HG03342 (cell line): ENCODE measurements at regions not wholly inside any gene's neighbourhood (a gene's known extent, or its start where the extent isn't known, plus 50 kb on each side); places are given as distances from the start of the nearest gene placed in this dataset.
A peak's percentile ranks its signal among the peaks of the same experiment; 100 is the strongest.

Source experiments
- ATAC-seq: cut with Tn5 transposase; IDR thresholded peaks from one replicate; pipeline ENCODE4 v1.9.1; 2021; ENCODE audit warnings: mild to moderate bottlenecking, moderate library complexity; ENCODE audit not compliant: unreplicated experiment

DNA sequence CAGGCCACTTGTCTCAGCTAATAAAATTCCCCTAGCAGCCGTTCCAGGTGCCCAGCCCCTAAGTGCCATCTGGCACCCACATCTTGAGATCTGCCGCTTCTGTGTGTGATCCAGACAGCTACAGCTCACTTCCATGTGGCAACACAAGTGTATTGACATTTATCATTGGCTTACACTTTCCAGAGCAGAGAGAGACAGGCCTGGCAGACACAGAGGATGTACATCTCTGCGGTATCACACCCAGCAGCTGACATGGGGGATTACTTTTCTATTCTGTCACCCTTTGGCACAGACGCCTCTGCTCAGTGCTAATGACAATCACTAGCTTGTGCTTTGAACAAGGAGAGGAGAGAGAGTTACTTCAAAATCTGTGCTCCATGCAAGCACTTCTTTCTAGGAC is 195.9 kb downstream of the KDR start:
- ATAC-seq, result no peak

DNA sequence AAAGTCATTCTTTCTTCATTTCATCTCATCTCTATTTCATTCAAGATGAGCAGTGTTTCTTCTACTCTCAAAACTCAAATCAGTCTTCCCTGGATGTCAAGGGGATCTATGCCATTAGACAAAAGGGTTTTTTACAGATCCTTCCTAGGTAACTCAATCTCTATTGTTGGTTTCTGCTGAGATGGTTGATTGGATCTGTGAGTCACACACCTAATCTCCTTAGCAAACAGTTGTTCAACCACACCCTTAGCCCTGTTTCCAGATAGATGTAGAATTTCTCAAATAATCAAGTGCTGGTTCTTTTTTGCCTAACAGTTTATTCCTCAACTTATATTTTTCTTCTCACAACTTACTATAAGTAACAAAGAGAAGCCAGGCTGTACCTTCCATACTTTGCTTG is 200.5 kb downstream of the KDR start:
- no peak for ATAC-seq

DNA sequence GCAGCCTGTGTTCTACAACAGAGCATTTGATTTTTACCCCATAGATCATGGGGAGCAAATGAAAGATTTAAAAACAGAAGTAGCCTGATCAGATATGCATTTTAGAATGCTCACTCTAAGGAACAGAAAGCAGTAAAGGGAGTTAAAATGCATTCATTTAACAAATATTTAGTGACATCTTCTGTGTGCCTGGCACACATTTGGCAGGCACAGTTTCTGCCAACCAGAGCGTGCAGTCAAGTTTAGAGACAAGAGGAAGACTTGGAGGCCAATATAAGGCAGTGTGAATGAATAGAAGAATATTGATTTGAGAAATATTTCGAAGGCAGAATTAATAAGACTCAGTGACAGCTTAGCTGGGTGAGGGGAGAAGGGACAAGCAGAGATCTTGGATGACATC is 210.1 kb downstream of the KDR start:
- no peak for ATAC-seq

DNA sequence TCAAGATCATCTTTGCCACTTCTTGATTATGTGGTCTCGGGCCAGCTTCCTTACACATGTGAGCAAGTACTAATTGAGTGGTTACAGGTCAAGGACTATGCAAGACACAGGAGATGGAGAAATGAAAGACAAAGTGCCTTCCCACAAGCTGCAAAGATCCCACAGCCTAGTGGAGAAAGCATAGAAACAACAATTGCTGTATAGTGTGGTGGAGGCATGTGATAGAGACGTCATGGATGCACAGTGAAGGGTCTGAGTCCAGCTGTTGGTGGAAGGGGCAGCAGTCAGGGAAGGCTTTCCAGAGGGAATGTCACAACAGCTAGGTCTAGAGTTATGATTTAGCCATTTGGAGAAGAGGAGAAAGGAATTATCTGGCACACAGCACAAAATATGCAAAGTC is 210.6 kb downstream of the KDR start:
- no peak for ATAC-seq

DNA sequence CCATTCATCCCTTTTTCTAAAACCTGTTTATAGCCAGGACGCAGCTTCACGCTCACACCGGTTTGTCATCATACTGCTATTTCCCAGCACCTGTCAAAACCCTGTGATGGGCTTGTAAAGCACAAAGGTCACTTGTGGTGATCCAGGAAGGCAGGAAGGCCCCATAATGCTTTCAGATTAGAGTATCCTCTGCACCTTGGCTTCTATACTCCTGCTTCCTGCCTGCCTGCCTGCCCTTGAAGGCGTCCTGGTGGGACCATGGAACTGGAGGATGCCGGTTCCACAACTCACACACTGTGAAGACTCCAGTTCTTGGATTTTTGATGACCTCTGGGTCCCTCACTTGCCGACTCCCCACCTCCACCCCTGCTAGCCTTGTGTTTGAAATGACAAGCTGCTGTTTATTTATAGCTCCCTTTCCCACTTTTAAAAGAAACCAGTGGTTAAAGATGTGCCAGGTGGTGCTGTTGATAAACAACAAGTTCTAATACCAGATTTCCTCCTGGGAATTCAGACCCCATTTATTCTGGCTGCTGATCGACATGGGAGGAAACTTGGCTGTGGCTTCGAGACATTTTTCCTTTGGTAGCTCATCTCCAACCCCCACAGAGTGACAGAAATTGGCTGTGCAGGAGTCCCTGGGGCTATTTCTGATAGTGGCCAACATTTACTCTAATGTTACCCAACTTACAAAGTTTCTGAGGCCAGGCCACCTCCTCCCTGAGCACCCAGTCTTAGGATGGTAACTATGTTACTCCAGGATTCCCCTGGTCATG is 211.5 kb downstream of the KDR start:
- no peak for ATAC-seq

DNA sequence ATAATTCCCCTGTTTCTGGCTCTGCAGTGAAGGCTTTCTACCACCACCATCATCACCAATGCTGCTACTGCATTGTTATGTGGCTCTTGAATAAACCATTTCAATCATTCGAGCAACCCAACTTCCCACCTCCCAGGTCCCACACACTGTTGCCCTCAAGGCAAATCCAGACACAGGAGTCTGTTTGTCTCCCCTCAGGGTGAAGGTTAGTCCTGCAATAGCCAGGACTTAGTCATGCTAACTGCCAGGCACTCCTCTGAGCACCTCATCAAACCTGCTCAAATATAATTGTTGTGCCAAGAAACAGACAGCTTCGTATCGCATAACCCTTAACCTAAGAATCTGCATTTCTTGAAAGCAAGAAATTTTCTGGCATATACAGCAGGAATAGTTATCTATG is 213.2 kb downstream of the KDR start:
- no peak for ATAC-seq

DNA sequence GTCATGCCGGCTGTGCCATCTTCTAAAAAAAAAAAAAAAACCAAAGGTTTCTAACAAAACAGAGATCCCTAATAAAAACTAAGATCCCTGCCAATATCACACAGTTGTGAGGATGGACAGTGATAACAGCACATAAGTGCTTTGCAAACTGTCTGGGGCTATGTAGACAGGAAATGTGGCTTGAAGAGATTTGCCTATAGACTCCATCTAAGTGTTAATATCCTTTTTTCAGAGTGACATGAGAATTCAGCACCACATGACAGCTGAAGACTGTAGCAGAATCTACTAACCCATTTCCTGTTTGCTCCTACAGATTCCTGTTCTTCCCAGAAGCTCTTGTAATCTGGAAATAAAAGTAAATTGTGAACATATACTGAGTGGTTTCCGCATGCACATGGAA is 215.4 kb downstream of the KDR start:
- ATAC-seq, result peak; percentile 47

DNA sequence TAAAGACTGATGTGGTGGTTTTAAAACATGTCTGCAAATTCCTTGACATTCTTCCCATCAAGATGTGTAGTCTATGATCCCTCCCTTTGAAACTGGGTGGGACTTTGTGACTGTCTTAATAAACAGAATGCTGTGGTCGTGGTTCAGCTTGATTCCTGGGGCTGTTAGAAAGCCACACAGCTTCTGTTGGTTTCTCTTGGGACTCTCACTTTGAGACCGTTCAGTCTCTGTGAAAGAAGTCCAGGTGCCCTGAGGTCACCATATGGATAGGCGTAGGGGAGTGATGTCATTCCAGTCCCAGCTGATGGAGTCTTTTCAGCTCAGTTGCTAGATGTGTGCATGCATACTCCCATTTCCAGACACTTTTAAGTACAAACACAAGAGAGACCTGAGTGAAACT is 216.6 kb downstream of the KDR start:
- ATAC-seq, result no peak

DNA sequence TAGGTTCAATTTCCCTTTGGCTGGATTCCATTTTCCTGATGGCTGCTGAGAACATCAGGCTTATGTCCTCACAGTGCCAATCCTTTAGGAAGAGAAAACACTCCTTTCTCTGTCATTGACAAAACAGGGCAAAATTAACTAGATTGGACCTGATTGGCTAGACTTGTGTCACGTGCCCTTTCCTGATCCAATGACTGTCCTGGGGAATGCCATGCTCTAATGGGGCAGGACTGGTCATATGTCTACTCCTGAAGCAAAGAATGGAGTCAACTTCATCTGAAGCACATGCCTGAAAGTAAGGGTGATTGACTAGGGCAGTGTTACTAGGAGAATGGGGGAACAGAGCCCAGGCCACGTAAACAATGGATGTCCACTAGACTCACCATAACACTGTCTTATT is 220.4 kb downstream of the KDR start:
- ATAC-seq, result no peak

DNA sequence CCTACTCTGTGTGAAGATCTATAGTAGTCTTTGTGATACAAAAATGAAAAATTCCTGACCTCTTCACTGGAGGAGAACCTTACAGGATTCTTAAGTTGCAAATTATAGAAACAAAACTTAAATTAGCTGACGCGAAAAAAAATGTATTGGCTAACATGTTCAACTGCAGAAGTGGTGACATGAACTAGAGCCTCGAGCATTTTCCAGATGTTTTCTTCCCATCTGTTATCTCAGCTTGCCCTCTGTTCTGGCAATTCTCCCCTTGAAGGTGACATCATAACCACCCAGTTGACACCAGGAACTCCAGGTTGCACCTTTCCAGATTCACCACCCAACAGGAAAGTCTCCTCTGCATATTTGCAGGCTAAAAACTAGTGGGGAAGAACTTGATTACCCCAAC is 222.4 kb downstream of the KDR start:
- ATAC-seq, result no peak

DNA sequence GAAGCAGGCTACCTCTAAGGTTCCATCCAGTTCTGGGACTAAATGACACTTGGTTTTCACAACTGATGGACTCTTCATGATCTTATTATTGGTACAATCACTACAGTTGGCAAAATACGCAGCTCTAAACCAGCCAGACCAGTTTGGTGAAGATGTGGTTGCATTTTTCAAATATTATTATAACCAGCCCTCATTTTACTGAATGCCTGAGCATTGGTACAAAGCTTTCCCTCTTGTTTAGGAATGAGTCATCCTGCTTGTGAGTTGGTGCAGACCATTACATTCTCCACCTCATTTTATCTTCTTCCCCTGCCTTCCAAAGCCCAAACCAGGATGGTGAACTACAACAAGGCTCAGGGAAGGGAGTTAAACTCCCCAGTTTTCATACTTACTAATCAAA is 223.1 kb downstream of the KDR start:
- no peak for ATAC-seq

DNA sequence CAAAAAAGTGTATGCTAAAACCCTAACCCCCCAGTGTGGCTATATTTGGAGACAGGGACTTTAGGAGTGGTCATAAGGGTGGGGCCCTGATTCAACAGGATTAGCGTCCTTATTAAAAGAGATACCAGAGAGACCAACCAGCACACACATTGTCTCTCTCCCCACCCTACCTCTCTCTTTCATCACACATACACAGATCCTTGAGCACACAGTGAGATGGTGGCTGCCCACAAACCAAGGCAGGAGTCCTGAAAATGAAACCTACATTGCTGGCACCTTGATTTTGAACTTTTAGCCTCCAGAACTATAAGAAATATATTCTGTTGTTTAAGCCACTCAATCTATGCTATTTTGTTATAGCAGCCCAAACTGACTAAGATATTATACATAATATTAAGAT is 224.2 kb downstream of the KDR start:
- ATAC-seq, result no peak

DNA sequence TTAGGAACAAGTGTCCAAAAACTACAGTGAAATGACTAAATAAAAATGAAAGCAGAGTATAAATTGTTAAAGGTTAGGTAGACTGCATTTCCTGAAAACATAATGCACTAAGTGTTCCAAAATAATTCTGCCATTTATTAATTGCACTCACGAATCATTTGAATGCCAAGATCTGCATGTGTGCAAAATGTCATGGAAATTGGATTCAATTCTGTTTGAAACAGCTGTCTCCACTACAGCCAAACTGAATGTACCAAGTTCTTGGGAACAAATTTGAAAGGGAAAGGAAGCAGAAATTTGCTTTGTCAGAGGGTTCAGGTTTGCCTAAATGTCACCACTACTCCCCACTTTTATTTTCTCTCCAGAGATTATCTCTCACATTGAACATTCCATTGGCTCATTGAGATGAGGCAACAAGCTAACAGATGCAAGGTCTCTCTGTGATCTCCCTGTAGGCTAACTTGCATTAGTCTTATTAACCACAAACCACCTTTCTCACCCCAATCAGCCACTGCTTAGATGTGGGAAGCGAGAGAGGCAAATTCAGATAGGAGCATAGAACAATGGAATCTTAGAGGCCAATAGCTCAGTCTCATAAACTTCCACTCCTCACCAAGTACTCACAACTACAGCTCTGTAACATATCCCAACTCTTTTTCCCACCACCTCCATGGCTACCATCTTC is 226.6 kb downstream of the KDR start:
- no peak for ATAC-seq

DNA sequence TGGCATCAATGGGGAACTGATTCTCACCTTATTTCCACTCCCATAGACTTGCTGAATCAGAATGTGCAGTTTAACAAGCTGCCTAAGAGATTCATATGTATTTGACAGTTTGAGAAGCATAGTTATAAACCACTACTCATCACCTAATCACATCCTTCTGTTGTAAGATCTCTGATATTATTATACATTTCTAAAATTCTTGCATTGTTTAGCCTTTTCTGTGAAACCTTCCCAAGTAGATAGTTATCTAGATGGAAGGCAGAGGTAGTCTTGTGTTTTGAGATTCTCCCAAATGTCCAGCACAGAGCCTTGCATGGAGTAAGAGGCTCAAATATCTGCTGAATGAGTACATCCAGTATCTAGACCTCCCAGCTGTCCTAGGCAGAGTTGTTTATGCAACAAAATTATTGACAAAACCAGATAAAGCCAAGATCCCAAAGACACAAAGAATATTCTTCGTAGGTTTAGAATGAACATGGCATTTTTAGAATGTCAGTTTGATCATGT is 227.3 kb downstream of the KDR start:
- no peak for ATAC-seq

DNA sequence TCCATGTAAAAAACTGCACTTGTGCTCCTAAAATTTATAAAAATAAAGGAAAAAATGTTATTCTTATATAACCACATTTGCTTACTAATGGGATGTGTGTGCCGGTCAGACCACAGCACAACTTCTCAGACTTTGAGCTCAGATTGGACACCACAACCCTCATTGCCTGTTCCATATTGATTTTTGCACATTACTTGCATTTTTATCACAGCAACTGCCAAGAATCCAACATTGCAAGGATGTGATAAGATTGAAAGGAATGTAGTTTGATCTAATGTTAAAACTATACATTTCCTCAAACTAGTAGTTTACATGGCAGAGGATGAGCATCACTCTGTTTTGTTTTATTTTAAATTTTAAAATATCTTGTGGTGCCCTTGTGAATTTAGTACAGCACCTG is 227.8 kb downstream of the KDR start:
- ATAC-seq, result no peak

DNA sequence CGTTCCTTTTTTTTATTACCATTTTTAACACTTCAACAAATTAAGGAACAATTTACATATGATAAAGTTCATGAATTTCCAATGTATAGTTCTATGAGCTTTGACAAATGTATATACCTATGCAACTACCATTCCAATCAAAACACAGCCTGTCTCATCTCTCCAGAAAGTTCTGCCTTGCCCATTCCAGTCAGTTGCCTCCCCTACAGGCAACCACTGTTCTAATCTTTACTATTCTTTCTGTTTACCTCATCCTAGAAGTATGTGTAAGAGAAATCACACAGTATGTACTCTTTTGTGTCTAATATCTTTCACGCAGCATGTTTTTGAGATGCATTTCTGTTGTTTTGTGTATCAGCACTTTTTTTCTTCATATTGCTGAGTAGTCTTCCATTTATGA is 224.9 kb downstream of the KIT start:
- ATAC-seq, result no peak

DNA sequence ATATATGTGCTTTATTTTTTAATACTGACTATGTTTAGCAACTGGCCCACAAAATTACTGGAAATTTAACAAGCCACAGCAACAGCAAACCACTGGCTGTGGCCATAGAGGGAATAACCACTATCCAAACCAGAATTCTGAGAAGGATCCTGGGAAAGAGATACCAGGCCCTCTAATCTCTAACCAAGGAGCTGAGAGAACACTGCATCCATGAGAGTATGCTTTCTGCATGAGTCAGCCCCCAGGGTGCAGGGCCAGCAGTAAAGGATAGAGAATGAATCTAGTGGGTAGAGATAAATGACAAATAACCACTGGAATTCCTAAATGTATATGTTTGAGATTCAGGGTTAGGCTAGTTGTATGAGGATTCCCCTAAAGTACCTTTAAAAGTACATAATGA is 221.8 kb downstream of the KIT start:
- no peak for ATAC-seq

DNA sequence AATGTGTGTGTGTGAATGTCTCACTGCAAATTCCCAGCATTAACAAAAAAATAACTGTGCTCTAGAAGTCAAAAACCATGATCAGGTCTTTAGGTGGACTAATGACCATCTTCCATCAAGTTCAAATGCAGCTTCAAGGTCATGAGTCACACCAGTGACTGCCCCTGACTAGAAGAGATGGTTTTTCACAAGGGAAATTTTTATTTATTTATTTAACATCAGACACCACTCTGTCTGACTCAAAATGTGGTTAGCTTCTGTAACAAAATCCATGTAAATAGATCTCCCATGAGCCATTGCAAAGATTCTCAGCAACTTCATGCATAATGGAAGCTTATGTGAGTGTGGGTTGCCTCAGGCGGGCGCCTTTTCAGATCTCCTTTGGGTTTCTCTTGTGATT is 219.2 kb downstream of the KIT start:
- no peak for ATAC-seq

DNA sequence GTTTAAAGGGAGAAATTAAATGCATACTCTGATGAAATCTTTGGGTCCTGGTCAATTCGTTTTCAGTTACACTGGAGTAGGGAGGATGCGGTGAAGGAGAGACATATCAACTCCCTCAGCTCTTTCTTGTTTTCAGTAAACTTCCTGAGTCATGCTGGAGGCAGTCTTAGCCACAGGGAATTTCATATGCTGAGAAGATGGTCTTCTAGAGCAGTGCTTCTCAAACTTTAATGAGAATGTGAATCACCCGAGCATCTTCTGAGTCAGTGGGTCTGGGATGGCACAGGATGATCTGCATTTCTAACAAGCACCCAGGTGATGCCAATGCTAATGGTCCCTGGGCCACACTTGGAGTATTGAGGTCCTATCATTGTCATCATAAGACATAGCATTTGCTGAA is 214.5 kb downstream of the KIT start:
- no peak for ATAC-seq

DNA sequence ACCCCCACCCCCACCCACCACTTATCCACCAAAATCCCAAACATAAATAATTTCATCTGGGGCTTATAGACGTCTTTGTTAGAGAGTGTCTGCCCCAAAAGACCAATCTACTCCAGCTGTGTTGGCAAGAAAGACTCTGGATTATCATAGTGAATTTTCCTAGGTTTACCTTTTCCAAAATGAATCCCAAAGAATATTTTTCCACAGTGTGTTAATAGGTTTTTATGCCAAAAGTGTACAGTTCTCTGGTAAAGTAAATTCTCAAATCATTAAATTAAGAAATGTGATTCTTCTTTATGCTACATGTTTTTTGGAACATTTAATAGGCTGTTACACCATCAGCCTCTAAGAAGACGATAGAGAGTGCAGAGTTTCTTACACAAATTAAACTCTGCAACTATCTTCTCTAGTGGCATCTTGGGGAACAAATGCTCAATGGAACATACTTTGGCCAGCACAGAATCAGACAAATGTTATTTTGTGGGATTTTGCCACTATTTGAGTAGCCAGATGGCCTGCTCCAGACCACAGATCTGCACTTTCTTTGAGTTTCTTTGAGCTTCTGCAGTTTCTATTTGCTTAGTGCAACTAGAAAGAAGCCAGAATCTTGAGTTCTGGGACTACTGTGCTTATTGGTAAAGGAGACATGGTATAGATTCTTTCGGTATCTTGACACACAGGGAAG is 206.0 kb downstream of the KIT start:
- ATAC-seq, result no peak

DNA sequence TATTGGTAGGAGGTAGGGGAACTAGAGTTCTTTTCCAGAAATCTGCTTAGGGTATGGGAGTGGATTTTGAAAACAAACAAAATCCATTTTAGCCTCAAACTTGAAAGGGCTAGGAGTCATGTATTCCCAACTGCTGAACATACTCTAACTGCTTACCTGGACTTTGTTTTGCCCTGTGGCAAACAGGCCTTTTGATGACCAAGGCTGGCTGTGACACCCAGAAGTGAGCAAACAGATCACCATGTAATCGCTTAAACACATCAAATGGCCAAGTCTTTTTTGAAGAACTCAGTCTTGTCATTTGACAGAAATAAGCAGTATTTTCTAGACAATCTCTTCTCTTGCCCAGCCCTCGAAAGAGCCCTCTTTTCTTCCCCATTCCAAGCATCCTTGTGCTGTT is 203.4 kb downstream of the KIT start:
- no peak for ATAC-seq
